Naive thymus-derived CD8-positive, alpha-beta T cell (primary cell): ENCODE measurements at regions not wholly inside any gene's neighbourhood (a gene's known extent, or its start where the extent isn't known, plus 50 kb on each side); places are given as distances from the start of the nearest gene placed in this dataset.
"Not testable (repeated sequence)": the region's sequence is repeated elsewhere in the genome, so short reads cannot be mapped to it uniquely, and the experiment has no call there.

Experiments
- ATAC-seq, 2 donors: fragments of 150-1000 bp; cut with Tn5 transposase in 1 of 2; sonication (Bioruptor Pico), chemical (Tn5 transposase) in 1 of 2; 1 replicate in 1 of 2; 2 replicates in 1 of 2; pipeline ENCODE4 v1.10.0; 2021; ENCODE audit warnings: mild to moderate bottlenecking in 2 of 2, moderate library complexity in 2 of 2
- POLR2A ChIA-PET: fragments of 350-600 bp; sonication (Branson Sonifier 250); formaldehyde crosslinking; loops from one replicate; lab custom pipeline; 2021; ENCODE audit warnings: antibody characterized with exemption; lab: Charles Lee
- DNase-seq, 10 donors: peaks; one replicate each; pipeline versions ENCODE4 v3.0.0 to v3.0.0-alpha.2; 2020 to 2022
- H3K27ac Mint-ChIP-seq, 10 donors: one replicate each; pipeline ENCODE4 v1.8.0; 2020 to 2022; ENCODE audit warnings: mild to moderate bottlenecking in 10 of 10, mixed read lengths in 10 of 10, moderate library complexity in 4 of 10, inconsistent platforms in 1 of 10
- H3K27me3 Mint-ChIP-seq, 5 donors: one replicate each; pipeline ENCODE4 v1.8.0; 2021 to 2022; ENCODE audit warnings: mixed read lengths in 5 of 5
- H3K36me3 Mint-ChIP-seq, 3 donors: one replicate each; pipeline ENCODE4 v1.8.0; 2020 to 2022; ENCODE audit warnings: mixed read lengths in 3 of 3, mild to moderate bottlenecking in 2 of 3, inconsistent platforms in 1 of 3
- H3K4me1 Mint-ChIP-seq, 4 donors: one replicate each; pipeline ENCODE4 v1.8.0; 2021 to 2022; ENCODE audit warnings: mixed read lengths in 4 of 4
- H3K4me3 Mint-ChIP-seq, 10 donors: one replicate each; pipeline ENCODE4 v1.8.0; 2020 to 2022; ENCODE audit warnings: mild to moderate bottlenecking in 10 of 10, mixed read lengths in 10 of 10, moderate library complexity in 6 of 10, inconsistent platforms in 1 of 10
- H3K9me3 Mint-ChIP-seq, 9 donors: one replicate each; pipeline ENCODE4 v1.8.0; 2020 to 2022; ENCODE audit warnings: mixed read lengths in 9 of 9, mild to moderate bottlenecking in 3 of 9, inconsistent platforms in 1 of 9, moderate library complexity in 1 of 9

- Mint-ChIP-seq H3K27ac (no peak overlapping the region), H3K4me1 (no peaks in the 10 kb centered on the region), H3K9me3 (peaks cover 0 to 6% (median 0%) of the 10 kb centered on the region in 9 donors), H3K36me3 (peaks cover 0 to 7% (median 0%) of the 10 kb centered on the region in 3 donors), H3K27me3 (no peaks in the 10 kb centered on the region), H3K4me3 (no peak overlapping the region)
- ATAC-seq (no peak), DNase-seq (no peak)
- POLR2A ChIA-PET = no interaction called here
Observed at GRCh38 chrX:116841290-116841689, 378.5 kb upstream of the CT83 start.

DNA sequence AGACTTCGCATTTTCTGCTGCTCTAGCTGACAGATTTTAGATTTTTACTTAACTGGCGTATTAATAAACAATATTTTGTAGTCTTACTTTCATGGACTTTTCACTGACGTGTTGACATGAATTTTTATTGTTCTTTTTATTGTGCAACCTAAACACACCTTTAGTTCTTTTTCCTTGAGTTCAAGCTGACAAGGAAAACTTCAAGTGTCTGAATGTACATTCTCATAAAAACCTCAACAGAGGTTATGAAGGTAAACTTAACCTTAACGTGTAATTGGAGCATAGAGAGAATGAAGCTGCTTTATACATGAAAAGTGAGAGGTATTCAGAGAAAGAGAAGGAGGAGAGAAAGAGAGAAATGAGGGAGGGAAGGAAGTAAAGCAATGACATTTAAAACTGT is 364.3 kb upstream of the CT83 start:
- Mint-ChIP-seq H3K4me1 (no peaks in the 10 kb centered on the region), H3K36me3 (no peaks in the 10 kb centered on the region), H3K27ac (no peak overlapping the region), H3K27me3 (no peaks in the 10 kb centered on the region), H3K9me3 (peaks cover 0 to 3% (median 0%) of the 10 kb centered on the region in 9 donors), H3K4me3 (no peak overlapping the region)
- POLR2A ChIA-PET = no interaction called here
- no peak for ATAC-seq
- no peak for DNase-seq

DNA sequence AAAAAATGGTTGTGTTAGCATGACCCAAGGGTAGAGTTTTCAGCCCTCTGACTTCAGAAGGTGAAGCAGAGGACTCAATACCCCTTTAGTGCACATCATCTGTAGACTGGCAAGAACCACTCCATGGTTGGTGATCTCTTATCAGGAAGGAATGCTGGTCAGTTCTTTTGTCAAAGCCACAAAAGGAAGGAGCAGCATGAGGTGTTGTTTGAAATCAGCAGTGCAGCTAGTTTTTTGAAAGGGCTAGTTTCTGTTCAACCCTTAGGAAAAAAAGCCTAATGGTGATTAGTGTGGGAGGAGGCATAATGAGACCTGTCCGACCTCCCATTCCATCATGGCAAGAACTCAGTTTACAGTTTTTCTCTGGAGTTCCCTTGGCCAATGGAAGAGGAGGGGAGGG is 362.0 kb upstream of the CT83 start:
- DNase-seq = no peak
- Mint-ChIP-seq H3K9me3 (peaks cover 0 to 3% (median 0%) of the 10 kb centered on the region in 9 donors), H3K4me1 (no peaks in the 10 kb centered on the region), H3K27me3 (no peaks in the 10 kb centered on the region), H3K36me3 (no peaks in the 10 kb centered on the region), H3K27ac (no peak overlapping the region), H3K4me3 (no peak overlapping the region)
- POLR2A ChIA-PET = no interaction called here
- ATAC-seq = no peak

DNA sequence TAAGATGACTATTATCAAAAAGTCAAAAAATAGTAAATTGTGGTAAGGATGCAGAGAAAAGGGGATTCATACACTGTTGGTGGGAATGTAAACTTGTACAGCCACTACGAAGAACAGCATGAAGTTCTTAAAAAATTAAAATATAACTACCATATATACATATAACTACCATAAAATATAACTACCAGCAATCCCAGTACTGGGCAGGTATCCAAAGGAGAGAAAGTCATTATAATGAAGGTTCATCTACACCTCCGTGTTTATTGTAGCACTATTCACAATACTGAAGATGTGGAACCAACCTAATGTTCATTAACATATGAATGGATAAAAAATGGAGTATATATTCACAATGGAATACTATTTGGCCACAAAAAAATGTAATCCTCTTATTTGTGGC is 360.9 kb upstream of the CT83 start:
- POLR2A ChIA-PET = no interaction called here
- H3K9me3 Mint-ChIP-seq = peaks cover 0 to 3% (median 0%) of the 10 kb centered on the region in 9 donors
- H3K4me1 Mint-ChIP-seq = no peaks in the 10 kb centered on the region
- H3K4me3 Mint-ChIP-seq = no peak overlapping the region
- no peaks in the 10 kb centered on the region for H3K36me3 Mint-ChIP-seq
- no peak for ATAC-seq
- DNase-seq = no peak
- H3K27ac Mint-ChIP-seq = no peak overlapping the region
- no peaks in the 10 kb centered on the region for H3K27me3 Mint-ChIP-seq

GRCh38 chrX:116806288-116806802 is 343.6 kb upstream of the CT83 start:
- ATAC-seq (no peak), DNase-seq (no peak)
- Mint-ChIP-seq H3K4me3 (no peak overlapping the region), H3K9me3 (peaks cover 0 to 3% (median 0%) of the 10 kb centered on the region in 9 donors), H3K27me3 (no peaks in the 10 kb centered on the region), H3K4me1 (no peaks in the 10 kb centered on the region), H3K27ac (no peak overlapping the region), H3K36me3 (no peaks in the 10 kb centered on the region)
- POLR2A ChIA-PET = no interaction called here

DNA sequence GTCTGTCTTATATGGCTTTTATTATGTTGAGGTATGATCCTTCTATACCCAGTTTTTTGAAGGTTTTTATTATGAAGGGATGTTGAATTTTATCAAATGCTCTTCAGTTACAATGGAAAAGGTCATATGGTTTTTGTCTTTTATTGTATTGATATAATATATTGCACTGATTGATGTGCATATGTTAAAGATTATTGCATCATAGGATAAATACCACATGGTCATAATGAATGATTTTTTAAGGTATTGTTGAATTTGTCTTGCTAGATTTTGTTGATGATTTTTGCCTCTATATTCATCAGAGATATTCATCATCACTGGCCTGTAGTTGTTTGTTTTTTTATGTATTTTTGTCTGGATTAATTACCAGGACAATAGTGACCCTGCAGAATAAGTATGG is 339.2 kb upstream of the CT83 start:
- H3K4me1 Mint-ChIP-seq = no peaks in the 10 kb centered on the region
- DNase-seq (no peak), ATAC-seq (no peak)
- H3K27me3 Mint-ChIP-seq = no peaks in the 10 kb centered on the region
- POLR2A ChIA-PET = no interaction called here
- no peak overlapping the region for H3K27ac Mint-ChIP-seq
- H3K36me3 Mint-ChIP-seq = no peaks in the 10 kb centered on the region
- H3K4me3 Mint-ChIP-seq = no peak overlapping the region
- peaks cover 0 to 6% (median 0%) of the 10 kb centered on the region in 9 donors for H3K9me3 Mint-ChIP-seq

DNA sequence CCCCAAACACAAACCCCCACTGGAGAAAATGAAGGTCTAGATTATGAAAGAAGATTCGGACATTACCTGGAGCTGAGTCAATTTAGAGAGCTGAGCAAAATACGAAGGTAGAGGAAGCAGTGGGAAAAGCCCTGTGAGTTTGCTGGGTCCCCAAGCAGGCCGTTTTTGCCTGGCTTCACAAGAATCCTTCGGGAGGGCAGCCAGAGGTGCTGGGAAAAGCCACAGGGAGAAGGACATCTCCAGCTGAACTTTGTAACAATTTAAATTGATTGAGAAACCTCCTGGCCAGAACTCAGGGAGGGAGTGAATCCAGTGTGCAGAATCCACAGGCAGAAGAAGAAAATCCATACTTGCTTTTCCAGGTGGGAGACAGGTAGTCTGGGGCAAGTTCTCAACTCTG is 319.1 kb upstream of the CT83 start:
- Mint-ChIP-seq H3K4me1 (no peaks in the 10 kb centered on the region), H3K27ac (no peak overlapping the region), H3K36me3 (no peaks in the 10 kb centered on the region), H3K27me3 (no peaks in the 10 kb centered on the region), H3K4me3 (no peak overlapping the region), H3K9me3 (peaks cover 0 to 20% (median 2%) of the 10 kb centered on the region in 9 donors)
- POLR2A ChIA-PET = no interaction called here
- ATAC-seq (no peak), DNase-seq (no peak)

DNA sequence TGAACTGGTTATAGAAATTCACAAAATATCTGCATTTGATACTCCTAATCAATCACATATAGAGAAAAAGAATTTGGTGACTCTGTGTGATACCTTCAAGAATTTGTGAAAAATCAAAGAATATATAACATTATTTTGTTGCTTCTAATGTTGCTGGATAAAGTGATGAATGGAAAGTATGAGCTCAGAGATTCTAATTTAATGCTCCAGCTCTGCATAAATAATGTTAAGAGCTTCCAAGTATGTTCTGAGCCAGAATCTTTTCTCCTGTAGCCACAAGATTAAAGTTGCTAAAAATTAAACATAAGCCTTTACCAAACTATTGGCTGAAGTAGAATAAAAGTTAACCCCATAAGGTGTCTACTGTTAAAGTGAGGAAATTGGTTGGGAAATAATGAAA is 294.7 kb upstream of the CT83 start:
- POLR2A ChIA-PET = no interaction called here
- ATAC-seq = no peak
- Mint-ChIP-seq H3K27me3 (no peaks in the 10 kb centered on the region), H3K4me3 (no peak overlapping the region), H3K9me3 (peaks cover 0 to 2% (median 0%) of the 10 kb centered on the region in 9 donors), H3K4me1 (no peaks in the 10 kb centered on the region), H3K36me3 (no peaks in the 10 kb centered on the region), H3K27ac (no peak overlapping the region)
- DNase-seq = no peak

DNA sequence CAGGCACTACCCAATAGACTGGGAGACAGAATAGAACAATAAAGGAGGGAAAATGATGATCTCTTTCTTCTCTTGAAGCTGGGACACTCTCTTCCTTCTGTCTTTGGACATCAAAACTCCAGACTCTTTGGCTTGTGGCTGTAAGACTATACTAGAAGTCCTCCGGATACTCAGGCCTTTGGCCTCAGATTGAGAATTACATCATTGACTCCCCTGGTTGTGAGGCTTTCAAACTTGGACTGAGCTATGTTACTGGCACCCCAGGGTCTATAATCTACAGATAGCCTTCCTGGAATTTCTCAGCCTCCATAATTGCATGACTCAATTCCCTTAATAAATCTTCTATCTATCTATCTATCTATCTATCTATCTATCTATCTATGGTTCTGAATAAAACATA is 294.2 kb upstream of the CT83 start:
- no peak overlapping the region for H3K4me3 Mint-ChIP-seq
- DNase-seq (no peak), ATAC-seq (no peak)
- H3K4me1 Mint-ChIP-seq = no peaks in the 10 kb centered on the region
- POLR2A ChIA-PET = no interaction called here
- peaks cover 0 to 2% (median 0%) of the 10 kb centered on the region in 9 donors for H3K9me3 Mint-ChIP-seq
- H3K36me3 Mint-ChIP-seq = no peaks in the 10 kb centered on the region
- H3K27ac Mint-ChIP-seq = no peak overlapping the region
- H3K27me3 Mint-ChIP-seq = no peaks in the 10 kb centered on the region

DNA sequence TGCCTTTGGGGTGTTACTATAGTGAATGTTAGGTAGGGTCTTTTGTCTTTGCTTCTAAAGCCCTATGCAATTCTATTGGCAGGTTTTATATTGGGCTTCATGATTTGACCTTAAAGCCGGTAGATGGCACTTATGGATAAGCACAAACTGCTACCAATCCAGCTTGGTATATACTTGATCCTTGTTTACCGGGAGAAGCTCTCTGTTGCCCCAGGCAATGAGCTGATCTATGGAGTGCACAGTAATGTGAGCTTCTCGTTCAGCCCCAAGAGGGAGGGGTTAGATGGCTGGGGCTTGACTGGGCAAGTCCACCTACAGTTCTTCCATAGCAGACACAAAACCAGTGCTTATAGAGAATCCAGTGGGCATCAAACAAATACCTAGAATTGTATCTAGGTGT is 287.2 kb upstream of the CT83 start:
- H3K27ac Mint-ChIP-seq = no peak overlapping the region
- H3K9me3 Mint-ChIP-seq = peaks cover 0 to 4% (median 0%) of the 10 kb centered on the region in 9 donors
- H3K36me3 Mint-ChIP-seq = no peaks in the 10 kb centered on the region
- no peaks in the 10 kb centered on the region for H3K27me3 Mint-ChIP-seq
- H3K4me1 Mint-ChIP-seq = no peaks in the 10 kb centered on the region
- DNase-seq (no peak), ATAC-seq (no peak)
- POLR2A ChIA-PET = no interaction called here
- no peak overlapping the region for H3K4me3 Mint-ChIP-seq

DNA sequence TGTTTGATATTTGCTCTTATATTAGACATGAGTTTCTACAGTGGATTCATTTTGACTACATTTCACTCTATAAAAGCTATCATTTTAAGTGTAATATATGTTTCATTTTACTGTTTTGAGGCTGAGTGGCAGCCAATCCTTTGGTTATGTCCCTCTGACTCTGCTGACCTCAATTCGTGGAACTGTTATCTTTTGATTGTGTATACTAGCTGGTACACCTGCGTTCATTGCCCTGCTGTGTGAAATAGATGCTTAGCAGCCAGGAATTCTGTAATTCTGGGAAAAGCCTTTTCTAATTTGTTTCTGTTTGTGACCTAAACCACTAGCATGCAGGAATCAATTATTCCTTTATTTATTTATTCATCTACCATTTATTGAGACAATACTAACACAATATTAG is 269.4 kb upstream of the CT83 start:
- Mint-ChIP-seq H3K9me3 (peaks cover 0 to 9% (median 0%) of the 10 kb centered on the region in 9 donors), H3K4me3 (no peak overlapping the region)

DNA sequence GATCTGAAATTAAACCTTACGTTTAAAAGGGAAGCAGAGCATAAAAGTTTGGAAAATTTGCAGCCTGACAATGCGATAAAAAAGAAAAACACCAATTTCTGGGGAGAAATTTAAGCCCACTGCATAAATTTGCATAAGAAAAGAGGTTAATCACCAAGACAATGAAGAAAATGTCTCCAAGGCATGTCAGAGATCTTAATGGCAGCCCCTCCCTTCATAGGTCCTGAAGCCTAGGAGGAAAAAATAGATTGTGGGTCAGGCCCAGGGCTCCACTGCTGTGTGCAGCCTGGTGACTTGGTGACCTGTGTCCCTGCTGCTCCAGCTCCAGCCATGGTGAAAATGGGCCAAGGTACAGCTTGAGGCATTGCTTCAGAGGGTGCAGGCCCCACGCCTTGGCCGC is 264.0 kb upstream of the CT83 start:
- POLR2A ChIA-PET = no interaction called here
- ATAC-seq = no peak
- Mint-ChIP-seq H3K36me3 (no peaks in the 10 kb centered on the region), H3K4me3 (no peak overlapping the region), H3K27ac (no peak overlapping the region), H3K27me3 (no peaks in the 10 kb centered on the region), H3K9me3 (peaks cover 0 to 20% (median 0%) of the 10 kb centered on the region in 9 donors), H3K4me1 (no peaks in the 10 kb centered on the region)
- DNase-seq = no peak

More for the DNA sequence above, 269.4 kb upstream of the CT83 start:
- H3K27ac Mint-ChIP-seq = no peak overlapping the region
- no peaks in the 10 kb centered on the region for H3K4me1 Mint-ChIP-seq
- ATAC-seq = no peak
- no peaks in the 10 kb centered on the region for H3K27me3 Mint-ChIP-seq
- no peaks in the 10 kb centered on the region for H3K36me3 Mint-ChIP-seq
- POLR2A ChIA-PET = no interaction called here
- no peak for DNase-seq

DNA sequence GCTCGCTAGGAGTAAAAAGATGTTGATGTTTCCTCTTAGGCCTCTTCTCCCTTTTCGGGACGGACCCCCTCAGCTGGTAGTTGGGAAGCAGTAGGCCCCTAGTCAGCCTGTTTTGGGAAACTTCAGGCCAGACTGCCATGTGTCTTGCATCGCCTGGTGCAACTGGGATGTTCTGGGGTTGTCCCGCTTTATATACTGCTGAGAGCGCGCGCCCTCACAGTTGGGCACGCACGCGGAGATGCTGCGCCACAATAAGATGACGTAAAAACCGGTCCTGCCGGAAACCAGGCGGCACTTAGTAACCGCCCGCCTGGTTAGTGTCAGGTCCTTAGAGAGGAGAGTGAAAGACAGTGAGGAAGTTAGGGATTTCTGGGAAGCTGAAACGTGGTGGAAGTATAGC is 231.3 kb upstream of the CT83 start:
- H3K4me1 Mint-ChIP-seq = no peaks in the 10 kb centered on the region

DNA sequence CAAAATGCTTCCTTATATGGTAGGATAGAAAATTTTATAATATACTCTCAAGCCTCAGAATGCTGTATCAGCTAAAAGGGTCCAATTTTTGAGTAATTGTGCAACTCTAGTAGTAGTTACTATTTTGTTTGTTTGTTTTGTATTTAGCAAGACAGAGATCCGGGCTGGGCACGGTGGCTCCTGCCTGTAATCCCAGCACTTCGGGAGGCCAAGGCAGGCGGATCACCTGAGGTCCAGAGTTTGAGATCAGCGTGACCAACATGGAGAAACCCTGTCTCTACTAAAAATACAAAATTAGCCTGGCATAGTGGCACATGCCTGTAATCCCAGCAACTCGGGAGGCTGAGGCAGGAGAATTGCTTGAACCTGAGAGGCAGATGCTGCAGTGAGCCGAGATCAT is 216.8 kb upstream of the CT83 start:
- H3K9me3 Mint-ChIP-seq, POLR2A ChIA-PET, H3K4me1 Mint-ChIP-seq, DNase-seq, H3K4me3 Mint-ChIP-seq, ATAC-seq, H3K36me3 Mint-ChIP-seq, H3K27me3 Mint-ChIP-seq, H3K27ac Mint-ChIP-seq: not testable (repeated sequence)

More for the DNA sequence above, 231.3 kb upstream of the CT83 start:
- Mint-ChIP-seq H3K9me3 (peaks cover 0 to 5% (median 0%) of the 10 kb centered on the region in 9 donors), H3K36me3 (no peaks in the 10 kb centered on the region), H3K4me3 (no peak overlapping the region), H3K27ac (no peak overlapping the region), H3K27me3 (no peaks in the 10 kb centered on the region)
- ATAC-seq = no peak
- POLR2A ChIA-PET = no interaction called here
- no peak for DNase-seq
